Body of pancreas (tissue), 4 donors: ENCODE measurements at regions not wholly inside any gene's neighbourhood (a gene's known extent, or its start where the extent isn't known, plus 50 kb on each side); places are given as distances from the start of the nearest gene placed in this dataset.

ENCODE experiments used
- ATAC-seq: fragments of 150-250 bp; one replicate; pipeline ENCODE4 v1.9.1; 2016
- DNase-seq, 4 donors: peaks; one replicate each; pipeline ENCODE4 v3.0.0-alpha.2; 2019
- H3K27ac ChIP-seq, 4 donors: fragments of 200-600 bp; sonication (generic); 1 replicate in 3 of 4; 2 replicates in 1 of 4; pipeline versions ENCODE4 v1.5.1 to v1.6.1; 2016 to 2019; ENCODE audit warnings: mild to moderate bottlenecking in 1 of 4, mixed read lengths in 1 of 4, moderate library complexity in 1 of 4
- H3K27me3 ChIP-seq, 2 donors: fragments of 200-600 bp; sonication (generic); one replicate each; pipeline ENCODE4 v1.6.0; 2016; ENCODE audit warnings: mild to moderate bottlenecking in 1 of 2
- H3K36me3 ChIP-seq, 2 donors: fragments of 200-600 bp; sonication (generic); replicated peaks in 1 of 2; 2 replicates each; pipeline ENCODE4 v1.5.1; 2016; ENCODE audit warnings: low read depth in 2 of 2; ENCODE audit not compliant: insufficient read depth in 1 of 2
- H3K4me1 ChIP-seq: fragments of 200-600 bp; sonication (generic); one replicate; pipeline ENCODE4 v1.6.0; 2016
- H3K4me3 ChIP-seq, 2 donors: fragments of 200-600 bp; sonication (generic); 1 replicate in 1 of 2; 2 replicates in 1 of 2; pipeline ENCODE4 v1.5.1; 2016 to 2019
- H3K9me3 ChIP-seq, 3 donors: fragments of 200-600 bp; sonication (generic); 1 replicate in 2 of 3; 2 replicates in 1 of 3; pipeline ENCODE4 v1.5.1; 2016
- CTCF ChIP-seq, 7 experiments: fragments of 450-650 bp in 4 of 7; fragments of 200-600 bp in 3 of 7; sonication (generic) in 3 of 7; IDR thresholded peaks; one replicate each; pipeline ENCODE4 v1.5.1; 2016 to 2019; ENCODE audit warnings: antibody characterized with exemption in 7 of 7
- POLR2A ChIP-seq, 3 donors: fragments of 450-650 bp; IDR thresholded peaks; one replicate each; pipeline ENCODE4 v1.6.1; 2016; ENCODE audit warnings: antibody characterized with exemption in 3 of 3, mild to moderate bottlenecking in 2 of 3
- WGBS, 2 donors: methylation state at CpG; one replicate each; pipeline ENCODE4 v1.1.5; 2017; 5-methylcytosine and 5-hydroxymethylcytosine counted together
- intact Hi-C: fragments of 100-400 bp; cut with DNase I; formaldehyde crosslinking; loops from one replicate; pipeline ENCODE4 v1.15.1; 2023

- DNase-seq = peak; percentile 38 to 58 (median 49)
- no peak overlapping the region for H3K4me3 ChIP-seq
- 22 to 38% methylated on average over 5 of the region's 5 CpGs for WGBS, 2 donors
- H3K36me3 ChIP-seq = no peaks in the 10 kb centered on the region
- H3K4me1 ChIP-seq = no peaks in the 10 kb centered on the region
- no peaks in the 10 kb centered on the region for H3K9me3 ChIP-seq
- no peak overlapping the region for H3K27ac ChIP-seq
- intact Hi-C loops = no loop called here
- no peak for TF ChIP-seq POLR2A (IDR thresholded peaks at IDR 0.05)
- TF ChIP-seq CTCF (IDR thresholded peaks at IDR 0.05) = peak in 6 of 7 experiments; percentile 23 to 41 (median 37)
- ATAC-seq = peak; percentile 53
- no peaks in the 10 kb centered on the region for H3K27me3 ChIP-seq
These were observed 141.5 kb downstream of the GABRG2 start for GRCh38 chr5:162209005-162209605.

DNA sequence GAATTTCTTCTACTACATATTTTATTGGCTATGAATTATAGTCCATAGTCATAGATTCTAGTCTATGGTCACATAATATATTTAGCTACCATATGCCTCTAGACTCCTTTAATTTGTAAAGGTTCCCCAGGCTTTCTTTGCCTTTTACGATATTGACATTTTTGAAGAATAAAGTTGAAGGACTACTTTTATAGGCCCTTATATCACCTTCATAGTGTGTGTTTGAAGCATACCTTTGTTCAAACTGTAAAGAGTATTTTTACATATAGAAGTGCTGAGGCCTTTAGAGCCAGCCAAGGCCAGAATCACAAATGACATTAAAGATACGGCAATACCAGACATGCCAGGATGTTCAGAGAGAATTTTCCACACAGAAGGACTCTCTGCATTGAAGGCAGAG, 147.0 kb downstream of the GABRG2 start:
- H3K4me3 ChIP-seq = no peak overlapping the region
- H3K27me3 ChIP-seq = no peaks in the 10 kb centered on the region
- no peaks in the 10 kb centered on the region for H3K4me1 ChIP-seq
- intact Hi-C loops = no loop called here
- no peaks in the 10 kb centered on the region for H3K36me3 ChIP-seq
- H3K27ac ChIP-seq = no peak overlapping the region
- 65 to 74% methylated on average over 2 of the region's 2 CpGs for WGBS, 2 donors
- no peaks in the 10 kb centered on the region for H3K9me3 ChIP-seq
- TF ChIP-seq CTCF (IDR thresholded peaks at IDR 0.05) (no peak), POLR2A (IDR thresholded peaks at IDR 0.05) (no peak)
- no peak for DNase-seq
- no peak for ATAC-seq

DNA sequence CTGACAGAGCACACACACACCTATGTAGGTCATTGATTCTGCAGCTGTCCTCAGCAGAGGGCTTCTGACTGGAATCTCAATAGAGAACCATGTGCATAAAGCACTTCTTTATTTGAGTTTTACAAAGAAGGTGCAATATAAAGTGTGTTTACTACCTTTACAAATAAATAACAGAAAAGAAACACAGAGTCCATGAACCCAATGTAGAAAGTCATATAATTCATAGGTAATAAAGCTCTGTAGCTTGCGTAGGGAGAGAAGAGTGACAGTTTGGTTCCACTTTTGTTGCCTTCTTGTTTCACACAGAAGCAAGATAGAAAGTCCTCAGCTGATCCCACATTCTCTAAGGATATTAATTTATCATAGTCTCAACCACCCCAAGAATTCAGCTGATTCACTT, 149.5 kb downstream of the GABRG2 start:
- 89 to 100% methylated on average over 1 of the region's 1 CpG for WGBS, 2 donors
- no peaks in the 10 kb centered on the region for H3K9me3 ChIP-seq
- no peak for ATAC-seq
- no peak overlapping the region for H3K4me3 ChIP-seq
- H3K27me3 ChIP-seq = no peaks in the 10 kb centered on the region
- H3K27ac ChIP-seq = no peak overlapping the region
- intact Hi-C loops = no loop called here
- H3K4me1 ChIP-seq = no peaks in the 10 kb centered on the region
- no peak for TF ChIP-seq CTCF (IDR thresholded peaks at IDR 0.05)
- no peaks in the 10 kb centered on the region for H3K36me3 ChIP-seq
- no peak for DNase-seq

DNA sequence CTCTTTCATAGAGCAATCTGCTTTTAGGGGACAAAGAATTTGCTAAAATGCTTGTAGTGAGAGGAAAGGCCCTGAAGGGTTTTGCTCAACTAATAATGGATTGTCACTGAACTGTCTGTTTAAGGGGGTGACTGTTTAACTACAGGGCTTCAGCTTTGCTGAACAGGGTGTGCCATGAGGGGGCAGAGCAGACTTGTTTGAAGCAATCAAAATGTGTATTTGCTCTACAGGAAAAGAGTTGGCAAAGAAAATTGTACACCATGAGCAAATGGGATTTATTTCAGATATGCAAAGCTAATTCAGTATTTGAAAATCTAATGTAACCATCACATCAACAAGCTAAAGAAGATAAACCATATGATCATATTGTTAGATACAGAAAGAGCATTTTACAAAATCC, 154.3 kb downstream of the GABRG2 start:
- ATAC-seq (no peak), DNase-seq (no peak)
- Histone ChIP-seq H3K27me3 (no peaks in the 10 kb centered on the region), H3K4me1 (no peaks in the 10 kb centered on the region), H3K4me3 (no peak overlapping the region), H3K9me3 (peaks cover 0 to 4% (median 0%) of the 10 kb centered on the region in 3 donors), H3K36me3 (no peaks in the 10 kb centered on the region), H3K27ac (no peak overlapping the region)
- intact Hi-C loops = no loop called here
- no peak for TF ChIP-seq POLR2A (IDR thresholded peaks at IDR 0.05)
- no peak for TF ChIP-seq CTCF (IDR thresholded peaks at IDR 0.05)

DNA sequence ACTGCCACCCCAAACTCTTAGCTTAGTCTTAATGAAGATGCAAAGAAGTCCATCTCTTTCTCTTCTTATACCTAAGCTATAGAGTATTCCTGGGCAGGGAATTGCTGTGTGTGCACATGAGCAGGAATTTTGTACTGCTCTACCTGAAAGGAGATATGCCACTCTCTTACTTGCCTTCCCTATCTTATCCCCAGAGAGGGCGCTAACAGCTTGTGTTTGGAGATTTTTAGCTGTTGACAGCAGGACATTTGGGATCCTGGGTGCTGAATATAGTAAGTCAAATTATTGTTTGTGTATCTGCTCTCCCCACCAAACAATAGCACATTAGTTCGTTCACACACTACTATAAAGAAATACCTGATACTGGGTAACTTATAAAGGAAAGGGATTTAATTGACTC, 159.5 kb downstream of the GABRG2 start:
- no peak for TF ChIP-seq CTCF (IDR thresholded peaks at IDR 0.05)
- no peak for TF ChIP-seq POLR2A (IDR thresholded peaks at IDR 0.05)
- peaks cover 0 to 4% (median 0%) of the 10 kb centered on the region in 3 donors for H3K9me3 ChIP-seq
- H3K4me1 ChIP-seq = no peaks in the 10 kb centered on the region
- no peaks in the 10 kb centered on the region for H3K27me3 ChIP-seq
- ATAC-seq = no peak
- H3K4me3 ChIP-seq = no peak overlapping the region
- H3K27ac ChIP-seq = no peak overlapping the region
- no peaks in the 10 kb centered on the region for H3K36me3 ChIP-seq
- DNase-seq = no peak
- 30 to 52% methylated on average over 2 of the region's 2 CpGs for WGBS, 2 donors
- intact Hi-C loops = no loop called here
